GM12878 (cell line): ENCODE measurements at regions not wholly inside any gene's neighbourhood (a gene's known extent, or its start where the extent isn't known, plus 50 kb on each side); places are given as distances from the start of the nearest gene placed in this dataset.

ENCODE experiments used
- ATAC-seq: fragments of 200-7000 bp; cut with Tn5 transposase; 3 replicates; pipeline ENCODE4 v1.9.1; 2020; ENCODE audit warnings: mild to moderate bottlenecking, moderate library complexity
- BruUV-seq: library from RNA; stranded (reverse); fragments of 400-500 nt; replicated peaks from 2 replicates; lab custom pipeline; 2021; lab: Mats Ljungman, UMichigan
- CTCF ChIA-PET: fragments of 300-600 bp; sonication (Branson Sonifier 250); formaldehyde crosslinking; extraction: SDS; loops from one replicate; lab custom pipeline; 2021; ENCODE audit warnings: inconsistent platforms; lab: Yijun Ruan, JAX
- POLR2A ChIA-PET: fragments of 350-600 bp; formaldehyde crosslinking; extraction: SDS; loops from one replicate; lab custom pipeline; 2021; ENCODE audit warnings: inconsistent platforms; lab: Charles Lee
- RAD21 ChIA-PET: fragments of 300-600 bp; sonication (Branson Sonifier 250); formaldehyde crosslinking; loops from one replicate; lab custom pipeline; 2023; ENCODE audit warnings: antibody characterized with exemption; ENCODE audit not compliant: unreplicated experiment; lab: Charles Lee
- SMC1A ChIA-PET: fragments of 300-600 bp; sonication (Branson Sonifier 250); formaldehyde crosslinking; loops from one replicate; lab custom pipeline; 2023; ENCODE audit not compliant: unreplicated experiment, uncharacterized antibody; lab: Charles Lee
- DNase-seq: peaks from one replicate; pipeline ENCODE4 v3.0.0-alpha.2; 2011; ENCODE audit warnings: low read depth, low spot score
- FAIRE-seq: peaks from 3 replicates; lab custom pipeline; 2011; peaks lifted over from hg19 to GRCh38; lab: Jason Lieb, UNC
- H2AFZ ChIP-seq: 2 replicates; pipeline ENCODE4 v1.6.0; 2011; ENCODE audit warnings: low read depth, low read length, control low read depth; ENCODE audit not compliant: control insufficient read depth
- H3K27ac ChIP-seq: 2 replicates; pipeline ENCODE4 v1.5.1; 2011; ENCODE audit warnings: control low read depth; ENCODE audit not compliant: control insufficient read depth, insufficient read depth
- H3K27me3 ChIP-seq, 2 experiments: replicated peaks in 1 of 2; 2 replicates each; pipeline versions ENCODE4 v1.6.0 to v1.6.1; 2011; ENCODE audit warnings: low read length in 1 of 2; ENCODE audit not compliant: control insufficient read depth in 2 of 2, insufficient read depth in 2 of 2
- H3K36me3 ChIP-seq, 2 experiments: 2 replicates each; pipeline ENCODE4 v1.5.1; 2011; ENCODE audit warnings: low read length in 1 of 2; ENCODE audit not compliant: control insufficient read depth in 2 of 2, insufficient read depth in 2 of 2
- H3K4me1 ChIP-seq: 2 replicates; pipeline ENCODE4 v1.6.1; 2011; ENCODE audit warnings: mild to moderate bottlenecking, low read length, moderate library complexity, mixed read lengths; ENCODE audit not compliant: control insufficient read depth, insufficient read depth
- H3K4me2 ChIP-seq: 2 replicates; pipeline ENCODE4 v1.6.0; 2011; ENCODE audit warnings: control low read depth; ENCODE audit not compliant: control insufficient read depth, insufficient read depth
- H3K4me3 ChIP-seq: fragments of 200-600 bp; sonication (generic); 2 replicates; pipeline ENCODE4 v1.5.1; 2016
- H3K79me2 ChIP-seq: 2 replicates; pipeline ENCODE4 v1.6.0; 2011; ENCODE audit warnings: low read length; ENCODE audit not compliant: control insufficient read depth, insufficient read depth
- H3K9ac ChIP-seq: 2 replicates; pipeline ENCODE4 v1.8.0; 2011; ENCODE audit warnings: low read length, control low read depth, mixed read lengths; ENCODE audit not compliant: control insufficient read depth, insufficient read depth
- H3K9me3 ChIP-seq: replicated peaks from 3 replicates; pipeline ENCODE4 v1.5.1; 2011; ENCODE audit warnings: mild to moderate bottlenecking, low read length; ENCODE audit not compliant: control insufficient read depth, insufficient read depth
- H4K20me1 ChIP-seq: 2 replicates; pipeline ENCODE4 v1.6.0; 2011; ENCODE audit not compliant: control insufficient read depth, insufficient read depth
- CBX5 ChIP-seq: sonication (generic); IDR thresholded peaks from 2 replicates; pipeline ENCODE4 v1.6.1; 2016; ENCODE audit warnings: low read depth, moderate library complexity, mild to moderate bottlenecking, inconsistent platforms
- CHD2 ChIP-seq: IDR thresholded peaks from 2 replicates; pipeline ENCODE4 v1.6.1; 2011; ENCODE audit warnings: low read depth, low read length, improper control_type of control experiment, borderline replicate concordance
- IRF4 ChIP-seq: IDR thresholded peaks from 2 replicates; pipeline ENCODE4 v1.6.1; 2011; ENCODE audit warnings: low read depth, low read length
- KDM1A ChIP-seq: fragments of 200-600 bp; sonication (generic); IDR thresholded peaks from 2 replicates; pipeline ENCODE4 v1.6.1; 2016; ENCODE audit warnings: borderline replicate concordance
- RBBP5 ChIP-seq: fragments of 200-600 bp; sonication (generic); conservative IDR thresholded peaks from 2 replicates; pipeline ENCODE4 v1.6.1; 2016
- SMAD1 ChIP-seq: fragments of 450-650 bp; IDR thresholded peaks from 2 replicates; pipeline ENCODE4 v1.6.1; 2018; ENCODE audit warnings: mild to moderate bottlenecking, low read depth; ENCODE audit not compliant: partially characterized antibody
- WGBS: methylation state at CpG from one replicate; pipeline ENCODE4 v1.1.6; 2016; ENCODE audit warnings: low lambda C conversion rate; ENCODE audit not compliant: insufficient replicate concordance, insufficient coverage; ENCODE audit errors: missing lambda C conversion rate; 5-methylcytosine and 5-hydroxymethylcytosine counted together
- in situ Hi-C: fragments of 300-500 bp; cut with MboI; formaldehyde crosslinking; loops from 9 replicates; pipeline ENCODE4 v1.14.3; 2018; ENCODE audit warnings: mixed read lengths
- intact Hi-C: fragments of 100-400 bp; cut with micrococcal nuclease; formaldehyde crosslinking; loops from one replicate; pipeline ENCODE4 v1.14.2; 2022; ENCODE audit not compliant: unreplicated experiment
- TF ChIP-seq, protein P1 (sequence below): fragments of 150-350 bp; IDR thresholded peaks from 2 replicates; pipeline ENCODE4 v1.6.1; 2014; ENCODE audit warnings: mild to moderate bottlenecking, low read depth, low read length

DNA sequence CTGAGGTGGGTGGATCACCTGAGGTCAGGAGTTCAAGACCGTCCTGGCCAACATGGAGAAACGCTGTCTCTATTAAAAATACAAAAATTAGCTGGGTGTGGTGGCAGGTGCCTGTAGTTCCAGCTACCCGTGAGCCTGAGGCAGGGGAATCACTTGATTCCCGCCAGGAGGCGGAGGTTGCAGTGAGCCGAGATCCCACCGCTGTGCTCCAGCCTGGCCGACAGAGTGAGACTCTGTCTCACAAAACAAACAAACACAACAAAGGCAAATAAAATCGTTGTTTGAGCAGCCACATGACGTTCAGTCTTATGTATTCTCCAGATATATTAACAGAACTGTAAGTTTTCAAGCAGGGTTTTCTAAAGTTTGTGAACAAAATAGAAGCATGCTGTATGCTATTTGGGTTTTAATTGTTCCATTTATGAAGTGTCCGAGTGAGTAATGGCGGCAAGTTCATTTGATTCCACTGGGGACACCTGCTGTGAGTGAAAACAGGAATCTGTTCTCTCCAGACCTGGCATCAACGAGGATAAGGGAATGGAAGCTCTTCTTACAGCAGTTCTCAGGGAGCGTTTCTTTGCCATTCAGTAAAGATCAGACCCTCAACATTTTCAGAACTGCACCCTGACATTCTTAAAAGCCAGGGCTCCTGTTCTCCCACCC is 122.5 kb upstream of the PITRM1 start:
- no peak for ATAC-seq
- CTCF ChIA-PET = no interaction called here
- Histone ChIP-seq H3K9me3 (no peaks in the 10 kb centered on the region), H3K36me3 (no peaks in the 10 kb centered on the region), H3K9ac (no peak overlapping the region), H3K4me1 (no peaks in the 10 kb centered on the region), H4K20me1 (no peaks in the 10 kb centered on the region), H3K27ac (no peak overlapping the region), H3K27me3 (no peaks in the 10 kb centered on the region; a peak in 1 of 4 replicates), H2AFZ (no peak overlapping the region), H3K4me2 (no peak overlapping the region), H3K4me3 (no peak overlapping the region), H3K79me2 (no peaks in the 10 kb centered on the region)
- RAD21 ChIA-PET = no interaction called here
- WGBS = 36% methylated on average over 14 of the region's 14 CpGs
- FAIRE-seq = no peak
- no peak for TF ChIP-seq RBBP5
- TF ChIP-seq KDM1A = no peak
- TF ChIP-seq, protein P1, sequence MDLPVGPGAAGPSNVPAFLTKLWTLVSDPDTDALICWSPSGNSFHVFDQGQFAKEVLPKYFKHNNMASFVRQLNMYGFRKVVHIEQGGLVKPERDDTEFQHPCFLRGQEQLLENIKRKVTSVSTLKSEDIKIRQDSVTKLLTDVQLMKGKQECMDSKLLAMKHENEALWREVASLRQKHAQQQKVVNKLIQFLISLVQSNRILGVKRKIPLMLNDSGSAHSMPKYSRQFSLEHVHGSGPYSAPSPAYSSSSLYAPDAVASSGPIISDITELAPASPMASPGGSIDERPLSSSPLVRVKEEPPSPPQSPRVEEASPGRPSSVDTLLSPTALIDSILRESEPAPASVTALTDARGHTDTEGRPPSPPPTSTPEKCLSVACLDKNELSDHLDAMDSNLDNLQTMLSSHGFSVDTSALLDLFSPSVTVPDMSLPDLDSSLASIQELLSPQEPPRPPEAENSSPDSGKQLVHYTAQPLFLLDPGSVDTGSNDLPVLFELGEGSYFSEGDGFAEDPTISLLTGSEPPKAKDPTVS = no peak
- no peak for TF ChIP-seq CBX5
- TF ChIP-seq IRF4 = no peak
- TF ChIP-seq SMAD1 = no peak
- TF ChIP-seq CHD2 = no peak
- POLR2A ChIA-PET = no interaction called here
- intact Hi-C loops (no loop called here), in situ Hi-C loops (no loop called here)
- SMC1A ChIA-PET = no interaction called here
- no TSS peak for BruUV-seq
- no peak for DNase-seq
